Activated naive CD8-positive, alpha-beta T cell treated with anti-CD3 and anti-CD28 coated beads for 36 hours (primary cell): ENCODE measurements at regions not wholly inside any gene's neighbourhood (a gene's known extent, or its start where the extent isn't known, plus 50 kb on each side); places are given as distances from the start of the nearest gene placed in this dataset.
A peak's percentile ranks its signal among the peaks of the same experiment; 100 is the strongest.

Experiments
- DNase-seq: peaks from one replicate; pipeline ENCODE4 v3.0.0; 2021
- H3K27ac Mint-ChIP-seq: one replicate; pipeline ENCODE4 v1.8.0; 2022; ENCODE audit warnings: mild to moderate bottlenecking, moderate library complexity, mixed read lengths
- H3K27me3 Mint-ChIP-seq: one replicate; pipeline ENCODE4 v1.8.0; 2022; ENCODE audit warnings: mild to moderate bottlenecking, mixed read lengths
- H3K36me3 Mint-ChIP-seq: one replicate; pipeline ENCODE4 v1.8.0; 2021; ENCODE audit warnings: mild to moderate bottlenecking, mixed read lengths
- H3K4me1 Mint-ChIP-seq: one replicate; pipeline ENCODE4 v1.8.0; 2021; ENCODE audit warnings: mixed read lengths
- H3K4me3 Mint-ChIP-seq: one replicate; pipeline ENCODE4 v1.8.0; 2022; ENCODE audit warnings: mild to moderate bottlenecking, moderate library complexity, mixed read lengths
- H3K9me3 Mint-ChIP-seq: one replicate; pipeline ENCODE4 v1.8.0; 2022; ENCODE audit warnings: mixed read lengths

- no peak for DNase-seq
- Mint-ChIP-seq H3K4me3 (peak overlapping the region; percentile 74), H3K9me3 (peaks cover 4% of the 10 kb centered on the region), H3K27me3 (no peaks in the 10 kb centered on the region), H3K4me1 (peaks cover 87% of the 10 kb centered on the region), H3K27ac (peak overlapping the region; percentile 84), H3K36me3 (peaks cover 55% of the 10 kb centered on the region)
Observed at GRCh38 chr17:77470330-77470786, 329.6 kb downstream of the SEC14L1 start.

GRCh38 chr17:77470800-77471733 is 330.3 kb downstream of the SEC14L1 start:
- peaks cover 56% of the 10 kb centered on the region for H3K36me3 Mint-ChIP-seq
- peaks cover 87% of the 10 kb centered on the region for H3K4me1 Mint-ChIP-seq
- H3K4me3 Mint-ChIP-seq: peak overlapping the region; percentile 74
- no peak for DNase-seq
- no peaks in the 10 kb centered on the region for H3K27me3 Mint-ChIP-seq
- H3K9me3 Mint-ChIP-seq: peaks cover 4% of the 10 kb centered on the region
- peak overlapping the region; percentile 84 for H3K27ac Mint-ChIP-seq

- H3K9me3 Mint-ChIP-seq: peaks cover 4% of the 10 kb centered on the region
- no peak for DNase-seq
- peak overlapping the region; percentile 74 for H3K4me3 Mint-ChIP-seq
- H3K27me3 Mint-ChIP-seq: no peaks in the 10 kb centered on the region
- peak overlapping the region; percentile 84 for H3K27ac Mint-ChIP-seq
- H3K4me1 Mint-ChIP-seq: peaks cover 88% of the 10 kb centered on the region
- peaks cover 58% of the 10 kb centered on the region for H3K36me3 Mint-ChIP-seq
Observed at GRCh38 chr17:77471984-77472461, 331.3 kb downstream of the SEC14L1 start.

- Mint-ChIP-seq H3K9me3 (peaks cover 4% of the 10 kb centered on the region), H3K36me3 (peaks cover 65% of the 10 kb centered on the region), H3K27me3 (no peaks in the 10 kb centered on the region), H3K4me1 (peaks cover 93% of the 10 kb centered on the region), H3K4me3 (peak overlapping the region; percentile 74), H3K27ac (peak overlapping the region; percentile 84)
- DNase-seq: peak; percentile 57
Observed at GRCh38 chr17:77472468-77473310, 331.9 kb downstream of the SEC14L1 start.

GRCh38 chr17:77473615-77474226 is 333.0 kb downstream of the SEC14L1 start:
- peaks cover 61% of the 10 kb centered on the region for H3K36me3 Mint-ChIP-seq
- DNase-seq: peak; percentile 62
- H3K27me3 Mint-ChIP-seq: no peaks in the 10 kb centered on the region
- H3K4me3 Mint-ChIP-seq: peak overlapping the region; percentile 74
- peak overlapping the region; percentile 84 for H3K27ac Mint-ChIP-seq
- peaks cover 4% of the 10 kb centered on the region for H3K9me3 Mint-ChIP-seq
- peaks cover 92% of the 10 kb centered on the region for H3K4me1 Mint-ChIP-seq

GRCh38 chr17:77474292-77474988 is 333.7 kb downstream of the SEC14L1 start:
- Mint-ChIP-seq H3K36me3 (peaks cover 53% of the 10 kb centered on the region), H3K27ac (peak overlapping the region; percentile 84), H3K4me1 (peaks cover 95% of the 10 kb centered on the region), H3K9me3 (peaks cover 4% of the 10 kb centered on the region), H3K4me3 (peak overlapping the region; percentile 74), H3K27me3 (no peaks in the 10 kb centered on the region)
- no peak for DNase-seq

- H3K4me3 Mint-ChIP-seq: peak overlapping the region; percentile 55
- H3K27me3 Mint-ChIP-seq: no peaks in the 10 kb centered on the region
- peaks cover 93% of the 10 kb centered on the region for H3K4me1 Mint-ChIP-seq
- DNase-seq: peak; percentile 78
- H3K9me3 Mint-ChIP-seq: no peaks in the 10 kb centered on the region
- H3K36me3 Mint-ChIP-seq: peaks cover 45% of the 10 kb centered on the region
- H3K27ac Mint-ChIP-seq: peak overlapping the region; percentile 83
Observed at GRCh38 chr17:77475016-77475976, 334.5 kb downstream of the SEC14L1 start.

GRCh38 chr17:77476006-77476405 is 335.2 kb downstream of the SEC14L1 start:
- H3K27me3 Mint-ChIP-seq: no peaks in the 10 kb centered on the region
- H3K9me3 Mint-ChIP-seq: no peaks in the 10 kb centered on the region
- no peak overlapping the region for H3K4me3 Mint-ChIP-seq
- peaks cover 38% of the 10 kb centered on the region for H3K36me3 Mint-ChIP-seq
- H3K4me1 Mint-ChIP-seq: peaks cover 86% of the 10 kb centered on the region
- H3K27ac Mint-ChIP-seq: peak overlapping the region; percentile 83
- DNase-seq: no peak

GRCh38 chr17:77476498-77476897 is 335.7 kb downstream of the SEC14L1 start:
- Mint-ChIP-seq H3K4me3 (no peak overlapping the region), H3K27me3 (no peaks in the 10 kb centered on the region), H3K36me3 (peaks cover 38% of the 10 kb centered on the region), H3K9me3 (no peaks in the 10 kb centered on the region), H3K27ac (peak overlapping the region; percentile 81), H3K4me1 (peaks cover 83% of the 10 kb centered on the region)
- DNase-seq: no peak

- Mint-ChIP-seq H3K9me3 (no peaks in the 10 kb centered on the region), H3K36me3 (peaks cover 35% of the 10 kb centered on the region), H3K27ac (peak overlapping the region; percentile 81), H3K27me3 (no peaks in the 10 kb centered on the region), H3K4me1 (peaks cover 79% of the 10 kb centered on the region), H3K4me3 (peak overlapping the region; percentile 51)
- peak; percentile 35 for DNase-seq
Observed at GRCh38 chr17:77476931-77477805, 336.4 kb downstream of the SEC14L1 start.

GRCh38 chr17:77478281-77478680 is 337.5 kb downstream of the SEC14L1 start:
- no peaks in the 10 kb centered on the region for H3K27me3 Mint-ChIP-seq
- DNase-seq: no peak
- H3K27ac Mint-ChIP-seq: peak overlapping the region; percentile 31
- H3K9me3 Mint-ChIP-seq: no peaks in the 10 kb centered on the region
- H3K4me3 Mint-ChIP-seq: no peak overlapping the region
- H3K36me3 Mint-ChIP-seq: peaks cover 29% of the 10 kb centered on the region
- peaks cover 68% of the 10 kb centered on the region for H3K4me1 Mint-ChIP-seq

- no peak for DNase-seq
- Mint-ChIP-seq H3K27ac (peak overlapping the region; percentile 86), H3K9me3 (no peaks in the 10 kb centered on the region), H3K36me3 (peaks cover 27% of the 10 kb centered on the region), H3K4me1 (peaks cover 62% of the 10 kb centered on the region), H3K4me3 (peak overlapping the region; percentile 10), H3K27me3 (no peaks in the 10 kb centered on the region)
Observed at GRCh38 chr17:77478899-77479298, 338.1 kb downstream of the SEC14L1 start.
